DND-41 (cell line): ENCODE measurements at regions not wholly inside any gene's neighbourhood (a gene's known extent, or its start where the extent isn't known, plus 50 kb on each side); places are given as distances from the start of the nearest gene placed in this dataset.

Source experiments
- CTCF ChIP-seq: IDR thresholded peaks from 2 replicates; pipeline ENCODE4 v1.5.1; 2012; ENCODE audit warnings: borderline replicate concordance, low read length, moderate library complexity, mild to moderate bottlenecking; ENCODE audit not compliant: poor library complexity, severe bottlenecking; ENCODE audit errors: extremely low read depth
- EZH2 ChIP-seq: IDR thresholded peaks from 3 replicates; pipeline ENCODE4 v1.6.1; 2012; ENCODE audit warnings: borderline replicate concordance, low read depth, mild to moderate bottlenecking, moderate library complexity, low read length, inconsistent platforms; ENCODE audit not compliant: severe bottlenecking

- TF ChIP-seq EZH2 (no peak), CTCF (no peak)
Measured at GRCh38 chr13:112181336-112182067, 114.6 kb downstream of the SOX1 start.
